DOHH2 (cell line): ENCODE measurements at regions not wholly inside any gene's neighbourhood (a gene's known extent, or its start where the extent isn't known, plus 50 kb on each side); places are given as distances from the start of the nearest gene placed in this dataset.

Experiments used
- H3F3A ChIP-seq: fragments of 200-600 bp; sonication (generic), shearing (Covaris generic); 2 replicates; pipeline ENCODE4 v1.6.0; 2016; ENCODE audit warnings: antibody characterized with exemption, mild to moderate bottlenecking; ENCODE audit not compliant: control insufficient read depth, insufficient read depth
- H3K27ac ChIP-seq: fragments of 200-600 bp; sonication (generic); 2 replicates; pipeline ENCODE4 v1.5.1; 2014; ENCODE audit warnings: low read depth, mild to moderate bottlenecking, low read length, moderate library complexity
- H3K27me3 ChIP-seq: fragments of 200-600 bp; sonication (generic); 2 replicates; pipeline ENCODE4 v1.6.1; 2014; ENCODE audit warnings: mild to moderate bottlenecking, low read length, mixed read lengths; ENCODE audit not compliant: control insufficient read depth
- H3K36me3 ChIP-seq: fragments of 200-600 bp; sonication (generic); 2 replicates; pipeline ENCODE4 v1.6.1; 2014; ENCODE audit warnings: mild to moderate bottlenecking, low read length, moderate library complexity, mixed read lengths; ENCODE audit not compliant: control insufficient read depth
- H3K4me1 ChIP-seq: fragments of 200-600 bp; sonication (generic); 2 replicates; pipeline ENCODE4 v1.6.1; 2014; ENCODE audit warnings: mild to moderate bottlenecking, low read length, mixed read lengths; ENCODE audit not compliant: control insufficient read depth
- H3K4me2 ChIP-seq: fragments of 200-600 bp; sonication (generic); 2 replicates; pipeline ENCODE4 v1.6.0; 2014; ENCODE audit warnings: mild to moderate bottlenecking, low read length, moderate library complexity
- H3K4me3 ChIP-seq: fragments of 200-600 bp; sonication (generic); 2 replicates; pipeline ENCODE4 v1.5.1; 2014; ENCODE audit warnings: mild to moderate bottlenecking, low read length, mixed read lengths
- H3K79me2 ChIP-seq: fragments of 200-600 bp; sonication (generic); 2 replicates; pipeline ENCODE4 v1.6.1; 2014; ENCODE audit warnings: mild to moderate bottlenecking, low read length, mixed read lengths; ENCODE audit not compliant: control insufficient read depth
- H3K9me2 ChIP-seq: fragments of 200-600 bp; sonication (generic); replicated peaks from 2 replicates; pipeline ENCODE4 v1.6.1; 2014; ENCODE audit warnings: mild to moderate bottlenecking, low read length, mixed read lengths; ENCODE audit not compliant: control insufficient read depth
- H3K9me3 ChIP-seq: fragments of 200-600 bp; sonication (generic); 2 replicates; pipeline ENCODE4 v1.6.1; 2014; ENCODE audit warnings: antibody characterized with exemption, low read length, mixed read lengths; ENCODE audit not compliant: control insufficient read depth, insufficient read depth
- H4K20me1 ChIP-seq: fragments of 200-600 bp; sonication (generic); 2 replicates; pipeline ENCODE4 v1.6.0; 2014; ENCODE audit warnings: low read depth, mild to moderate bottlenecking, antibody characterized with exemption, low read length, moderate library complexity; ENCODE audit not compliant: control insufficient read depth, insufficient read depth
- EZH2phosphoT487 ChIP-seq: fragments of 200-600 bp; sonication (generic); IDR thresholded peaks from 2 replicates; pipeline ENCODE4 v1.6.1; 2017; ENCODE audit warnings: borderline replicate concordance, mild to moderate bottlenecking, antibody characterized with exemption, low read length, moderate library complexity, mixed read lengths
- TF ChIP-seq, protein P1 (sequence below): fragments of 200-600 bp; sonication (generic); IDR thresholded peaks from one replicate; pipeline ENCODE4 v1.5.1; 2014; ENCODE audit warnings: antibody characterized with exemption, mild to moderate bottlenecking, low read depth, low read length; ENCODE audit not compliant: poor library complexity, severe bottlenecking

DNA sequence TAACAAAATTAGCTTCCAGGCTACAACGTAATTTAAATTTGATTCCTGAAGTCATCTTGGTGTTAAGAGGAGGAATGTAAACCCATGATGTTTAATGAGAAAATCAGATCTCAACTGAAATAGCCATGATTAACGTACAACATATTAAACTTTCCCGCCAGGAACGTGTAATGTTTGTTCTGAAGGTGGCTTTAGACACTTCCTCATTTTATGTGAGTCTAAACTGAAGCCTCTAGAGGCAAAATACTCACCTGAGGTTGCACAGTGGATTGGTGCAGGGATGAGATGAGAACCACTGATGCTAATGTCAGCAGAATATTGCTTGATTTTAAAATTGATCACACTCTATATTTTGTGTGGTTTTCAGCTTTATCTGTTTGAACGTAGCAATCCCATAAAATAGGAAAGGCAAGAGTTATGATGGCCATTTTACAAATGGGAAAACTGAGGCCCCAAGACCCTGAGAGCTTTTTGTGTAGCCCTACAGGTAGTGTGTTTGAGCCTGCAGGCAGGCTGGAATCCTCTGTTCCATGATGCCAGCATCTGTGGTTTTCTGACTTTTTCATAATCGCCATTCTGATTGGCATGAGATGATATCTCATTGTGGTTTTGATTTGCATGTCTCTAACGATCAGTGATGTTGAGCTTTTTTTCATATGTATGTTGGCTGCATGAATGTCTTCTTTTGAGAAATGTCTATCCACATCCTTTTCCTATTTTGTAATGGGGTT is 243.7 kb upstream of the BMPER start:
- Histone ChIP-seq H3K9me2 (no peaks in the 10 kb centered on the region), H3K4me1 (peaks cover 38% of the 10 kb centered on the region), H3K36me3 (no peaks in the 10 kb centered on the region), H4K20me1 (no peaks in the 10 kb centered on the region), H3K4me2 (peak overlapping the region; percentile 51), H3K4me3 (peak overlapping the region; percentile 24), H3F3A (no peaks in the 10 kb centered on the region), H3K79me2 (no peaks in the 10 kb centered on the region), H3K27ac (0 out of 2 replicates have a peak overlapping the region, but pooled peaks have one; percentile 11), H3K27me3 (no peaks in the 10 kb centered on the region), H3K9me3 (0 out of 2 replicates have a peak, but pooled peaks cover under 1% of the 10 kb centered on the region)
- TF ChIP-seq EZH2phosphoT487: no peak
- TF ChIP-seq, protein P1, sequence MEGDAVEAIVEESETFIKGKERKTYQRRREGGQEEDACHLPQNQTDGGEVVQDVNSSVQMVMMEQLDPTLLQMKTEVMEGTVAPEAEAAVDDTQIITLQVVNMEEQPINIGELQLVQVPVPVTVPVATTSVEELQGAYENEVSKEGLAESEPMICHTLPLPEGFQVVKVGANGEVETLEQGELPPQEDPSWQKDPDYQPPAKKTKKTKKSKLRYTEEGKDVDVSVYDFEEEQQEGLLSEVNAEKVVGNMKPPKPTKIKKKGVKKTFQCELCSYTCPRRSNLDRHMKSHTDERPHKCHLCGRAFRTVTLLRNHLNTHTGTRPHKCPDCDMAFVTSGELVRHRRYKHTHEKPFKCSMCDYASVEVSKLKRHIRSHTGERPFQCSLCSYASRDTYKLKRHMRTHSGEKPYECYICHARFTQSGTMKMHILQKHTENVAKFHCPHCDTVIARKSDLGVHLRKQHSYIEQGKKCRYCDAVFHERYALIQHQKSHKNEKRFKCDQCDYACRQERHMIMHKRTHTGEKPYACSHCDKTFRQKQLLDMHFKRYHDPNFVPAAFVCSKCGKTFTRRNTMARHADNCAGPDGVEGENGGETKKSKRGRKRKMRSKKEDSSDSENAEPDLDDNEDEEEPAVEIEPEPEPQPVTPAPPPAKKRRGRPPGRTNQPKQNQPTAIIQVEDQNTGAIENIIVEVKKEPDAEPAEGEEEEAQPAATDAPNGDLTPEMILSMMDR: no peak

DNA sequence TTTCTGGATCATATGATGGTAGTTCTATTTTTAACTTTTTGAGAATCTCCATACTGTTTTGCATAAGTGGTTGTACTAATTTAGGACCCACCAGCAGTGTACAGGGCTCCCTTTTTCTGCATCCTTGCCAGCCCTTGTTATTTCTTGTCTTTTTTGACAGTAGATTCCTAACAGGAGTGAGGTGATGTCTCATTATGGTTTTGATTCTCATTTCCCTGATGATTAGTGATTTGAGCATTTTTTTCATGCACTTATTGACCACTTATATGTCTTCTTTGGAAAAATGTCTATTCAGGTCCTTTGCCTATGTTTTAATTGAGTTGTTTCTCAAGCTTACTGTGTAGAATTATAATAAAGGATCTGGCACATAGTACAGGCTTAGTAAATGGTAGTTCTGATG is 238.8 kb upstream of the BMPER start:
- H3K79me2 ChIP-seq: no peaks in the 10 kb centered on the region
- no peaks in the 10 kb centered on the region for H3K27me3 ChIP-seq
- peaks cover 65% of the 10 kb centered on the region for H3K4me1 ChIP-seq
- 0 out of 2 replicates have a peak, but pooled peaks cover 4% of the 10 kb centered on the region for H3K9me3 ChIP-seq
- H3K9me2 ChIP-seq: no peaks in the 10 kb centered on the region
- no peaks in the 10 kb centered on the region for H4K20me1 ChIP-seq
- no peak overlapping the region for H3K4me3 ChIP-seq
- no peak overlapping the region for H3K27ac ChIP-seq
- H3F3A ChIP-seq: no peaks in the 10 kb centered on the region
- H3K36me3 ChIP-seq: no peaks in the 10 kb centered on the region
- H3K4me2 ChIP-seq: no peak overlapping the region
- TF ChIP-seq EZH2phosphoT487: no peak
- TF ChIP-seq, protein P1: no peak

DNA sequence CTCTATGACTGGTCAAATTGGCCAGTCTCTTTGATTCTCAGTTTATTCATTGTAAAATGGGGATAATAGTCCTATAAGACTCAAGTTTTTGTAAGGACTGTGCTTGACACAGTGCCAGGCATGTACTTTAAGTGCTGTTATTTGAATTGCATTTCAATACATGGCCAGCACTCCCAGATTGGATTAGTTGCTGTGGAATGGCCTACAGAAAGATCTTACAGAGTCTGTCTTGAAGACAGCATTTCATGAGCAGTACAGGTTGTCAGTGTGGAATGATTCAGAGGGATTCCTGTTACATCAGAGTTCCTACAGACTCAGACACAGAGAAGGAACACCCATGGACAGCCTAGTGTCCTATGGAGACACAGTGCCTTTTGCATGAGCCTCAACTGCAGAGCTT is 238.1 kb upstream of the BMPER start:
- no peaks in the 10 kb centered on the region for H4K20me1 ChIP-seq
- no peaks in the 10 kb centered on the region for H3K79me2 ChIP-seq
- 0 out of 2 replicates have a peak, but pooled peaks cover 4% of the 10 kb centered on the region for H3K9me3 ChIP-seq
- H3K27ac ChIP-seq: no peak overlapping the region
- no peaks in the 10 kb centered on the region for H3K9me2 ChIP-seq
- H3K4me1 ChIP-seq: peaks cover 65% of the 10 kb centered on the region
- H3K4me3 ChIP-seq: no peak overlapping the region
- no peaks in the 10 kb centered on the region for H3K36me3 ChIP-seq
- TF ChIP-seq, protein P1: no peak
- peaks cover 6% of the 10 kb centered on the region; the same call in 1 of the 2 replicates for H3F3A ChIP-seq
- no peaks in the 10 kb centered on the region for H3K27me3 ChIP-seq
- H3K4me2 ChIP-seq: no peak overlapping the region
